Jurkat, Clone E6-1 (cell line): ENCODE measurements at regions not wholly inside any gene's neighbourhood (a gene's known extent, or its start where the extent isn't known, plus 50 kb on each side); places are given as distances from the start of the nearest gene placed in this dataset.
"Not testable (repeated sequence)": the region's sequence is repeated elsewhere in the genome, so short reads cannot be mapped to it uniquely, and the experiment has no call there.

Source experiments
- DNase-seq: peaks from one replicate; pipeline ENCODE4 v3.0.0-alpha.2; 2011; ENCODE audit warnings: low read depth, low spot score
- H3K4me3 ChIP-seq: 2 replicates; pipeline ENCODE4 v1.5.1; 2011; ENCODE audit warnings: mild to moderate bottlenecking, low read length, control low read depth, moderate library complexity

- no peak overlapping the region for H3K4me3 ChIP-seq
- no peak for DNase-seq
Measured at GRCh38 chr4:12393631-12394262, 965.1 kb upstream of the HS3ST1 start.

DNA sequence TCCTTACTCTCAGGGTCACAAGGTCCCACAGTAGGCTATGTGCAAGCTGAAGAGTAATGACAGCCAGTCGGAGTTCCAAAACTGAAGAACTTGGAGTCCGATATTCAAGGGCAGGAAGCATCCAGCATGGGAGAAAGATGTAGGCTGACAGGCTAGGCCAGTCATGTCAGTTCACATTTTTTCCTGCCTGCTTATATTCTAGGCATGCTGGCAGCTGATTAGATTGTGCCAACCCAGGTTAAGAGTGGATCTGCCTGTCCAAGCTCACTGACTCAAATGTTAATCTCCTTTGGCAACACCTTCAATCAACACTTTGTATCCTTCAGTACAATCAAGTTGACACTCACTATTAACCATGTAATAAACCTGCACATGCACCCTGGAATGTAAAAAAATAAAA is 960.9 kb upstream of the HS3ST1 start:
- DNase-seq: no peak
- H3K4me3 ChIP-seq: no peak overlapping the region

- no peak for DNase-seq
- H3K4me3 ChIP-seq: no peak overlapping the region
Measured at GRCh38 chr4:12382567-12382966, 953.9 kb upstream of the HS3ST1 start.

GRCh38 chr4:12379191-12379590 is 950.5 kb upstream of the HS3ST1 start:
- DNase-seq: no peak

GRCh38 chr4:12375805-12376204 is 947.1 kb upstream of the HS3ST1 start:
- no peak overlapping the region for H3K4me3 ChIP-seq
- no peak for DNase-seq

More at GRCh38 chr4:12379191-12379590, 950.5 kb upstream of the HS3ST1 start:
- H3K4me3 ChIP-seq: no peak overlapping the region

GRCh38 chr4:12365869-12366268 is 937.2 kb upstream of the HS3ST1 start:
- H3K4me3 ChIP-seq, DNase-seq: not testable (repeated sequence)

DNA sequence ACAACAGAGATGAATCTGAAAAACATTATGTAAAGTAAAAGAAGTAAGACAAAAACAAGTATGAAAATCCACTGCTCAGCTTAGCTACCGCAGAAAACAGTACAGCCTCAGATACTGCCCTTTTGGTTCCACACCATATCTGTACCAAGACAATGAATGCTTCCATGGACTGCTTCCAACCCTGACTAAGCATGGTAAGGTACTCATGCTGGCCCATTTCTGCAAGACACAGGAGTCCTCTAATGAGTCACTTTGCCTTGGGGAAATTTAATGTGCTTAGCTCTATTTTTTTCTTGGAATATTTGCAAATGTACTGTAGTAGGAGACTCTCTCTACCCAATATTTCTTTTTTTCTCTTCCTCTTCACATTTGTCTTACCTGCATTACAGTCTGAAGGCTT is 931.7 kb upstream of the HS3ST1 start:
- DNase-seq: no peak

GRCh38 chr4:12359420-12359819 is 930.7 kb upstream of the HS3ST1 start:
- H3K4me3 ChIP-seq: no peak overlapping the region
- DNase-seq: no peak

More for the DNA sequence above, 931.7 kb upstream of the HS3ST1 start:
- no peak overlapping the region for H3K4me3 ChIP-seq

DNA sequence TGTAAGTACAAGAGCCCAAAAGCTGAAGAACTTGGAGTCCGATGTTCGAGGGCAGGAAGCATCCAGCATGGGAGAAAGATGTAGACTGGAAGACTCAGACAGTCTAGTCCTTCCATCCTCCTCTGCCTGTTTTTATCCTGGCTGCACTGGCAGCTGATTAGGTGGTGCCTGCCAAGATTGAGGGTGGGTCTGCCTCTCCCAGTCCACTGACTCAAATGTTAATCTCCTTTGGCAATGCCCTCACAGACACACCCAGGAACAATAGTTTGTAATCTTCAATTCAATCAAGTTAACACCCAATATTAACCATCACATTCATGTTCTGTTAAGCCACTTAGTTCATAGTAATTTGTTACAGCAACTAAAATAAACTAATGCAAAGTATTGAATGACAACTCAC is 904.4 kb upstream of the HS3ST1 start:
- H3K4me3 ChIP-seq, DNase-seq: not testable (repeated sequence)

- H3K4me3 ChIP-seq: no peak overlapping the region
- DNase-seq: no peak
Measured at GRCh38 chr4:12324965-12325364, 896.3 kb upstream of the HS3ST1 start.

DNA sequence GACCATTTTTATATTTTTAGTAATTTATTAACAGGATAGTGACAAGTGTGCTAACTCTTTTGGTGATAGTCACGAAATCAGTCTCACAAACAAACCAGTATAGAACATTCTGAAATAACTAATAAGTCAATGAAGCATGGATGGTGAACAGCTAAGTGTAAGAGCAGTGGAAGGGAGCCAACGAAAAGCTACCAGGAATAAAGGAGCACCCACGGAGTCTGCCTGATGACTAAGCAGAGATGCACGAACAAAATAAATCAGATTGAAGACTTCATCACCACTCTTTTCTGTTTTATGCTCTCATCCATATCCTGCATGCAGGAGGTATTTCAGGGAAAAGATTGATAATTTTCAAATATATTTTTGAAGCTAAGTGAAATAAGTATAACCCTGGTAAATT is 891.1 kb upstream of the HS3ST1 start:
- no peak for DNase-seq
- H3K4me3 ChIP-seq: no peak overlapping the region

DNA sequence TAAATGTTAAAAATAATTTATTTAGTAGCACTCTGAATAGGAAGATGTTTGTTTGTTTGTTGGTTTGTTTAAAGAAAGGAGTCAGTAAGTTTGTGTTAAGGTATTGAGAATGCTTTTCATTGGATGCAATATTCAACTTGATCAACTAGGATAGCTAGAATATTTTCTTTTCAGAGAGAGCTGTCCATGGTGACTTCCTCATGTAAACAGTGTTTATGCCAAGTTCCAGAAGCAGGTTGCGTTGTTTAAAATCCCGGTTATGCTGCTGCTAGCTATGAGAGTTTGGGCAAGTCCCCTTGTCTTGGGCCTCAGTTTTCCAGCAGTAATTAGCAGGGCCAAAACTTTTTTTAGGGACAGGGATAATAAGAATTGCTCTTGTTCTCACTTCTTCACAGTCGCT is 876.2 kb upstream of the HS3ST1 start:
- no peak overlapping the region for H3K4me3 ChIP-seq

DNA sequence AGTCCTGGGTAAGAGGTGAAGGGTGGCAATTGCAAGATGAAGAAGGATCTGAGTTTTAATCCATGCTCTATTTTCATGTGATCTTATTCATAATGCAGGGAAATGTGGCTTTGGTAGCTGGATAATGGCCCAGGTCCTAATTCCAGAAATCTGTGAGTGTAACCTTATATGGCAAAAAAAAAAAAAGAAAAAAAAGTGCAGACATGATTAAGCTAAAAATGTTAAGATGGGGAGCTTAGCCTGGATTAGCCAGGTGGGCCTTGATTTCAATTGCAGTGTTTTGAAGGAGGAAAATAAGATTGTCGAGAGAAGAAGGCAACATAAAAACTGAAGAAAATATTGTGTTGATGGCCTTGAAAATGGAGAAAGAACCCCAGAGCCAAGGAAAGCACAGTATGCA is 867.7 kb upstream of the HS3ST1 start:
- H3K4me3 ChIP-seq: no peak overlapping the region
- no peak for DNase-seq

More for the DNA sequence above, 876.2 kb upstream of the HS3ST1 start:
- DNase-seq: no peak

- no peak overlapping the region for H3K4me3 ChIP-seq
- no peak for DNase-seq
Measured at GRCh38 chr4:12293906-12294525, 865.3 kb upstream of the HS3ST1 start.

GRCh38 chr4:12286351-12286750 is 857.7 kb upstream of the HS3ST1 start:
- DNase-seq: no peak
- no peak overlapping the region for H3K4me3 ChIP-seq

- no peak overlapping the region for H3K4me3 ChIP-seq
- no peak for DNase-seq
Measured at GRCh38 chr4:12270546-12270945, 841.9 kb upstream of the HS3ST1 start.

- no peak overlapping the region for H3K4me3 ChIP-seq
- DNase-seq: no peak
Measured at GRCh38 chr4:12265554-12265953, 836.9 kb upstream of the HS3ST1 start.

DNA sequence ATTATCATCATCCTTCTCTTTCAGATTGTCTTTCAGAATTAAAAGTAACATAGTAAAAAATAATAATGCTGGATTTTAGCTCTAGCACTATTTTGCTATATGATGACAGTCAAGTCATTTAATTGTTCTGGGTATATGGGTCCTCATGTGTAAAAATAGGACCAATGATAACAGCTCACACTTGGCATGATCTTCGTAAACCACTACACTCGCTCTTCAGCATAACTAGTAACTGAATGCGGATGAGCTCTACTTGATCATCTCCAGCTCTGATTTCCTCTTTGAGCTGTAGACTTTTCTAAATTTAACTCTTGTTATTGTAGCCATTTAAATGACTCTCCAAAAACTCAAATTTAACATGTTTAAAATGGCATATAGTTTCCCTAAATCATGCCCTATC is 831.8 kb upstream of the HS3ST1 start:
- no peak for DNase-seq
- no peak overlapping the region for H3K4me3 ChIP-seq

DNA sequence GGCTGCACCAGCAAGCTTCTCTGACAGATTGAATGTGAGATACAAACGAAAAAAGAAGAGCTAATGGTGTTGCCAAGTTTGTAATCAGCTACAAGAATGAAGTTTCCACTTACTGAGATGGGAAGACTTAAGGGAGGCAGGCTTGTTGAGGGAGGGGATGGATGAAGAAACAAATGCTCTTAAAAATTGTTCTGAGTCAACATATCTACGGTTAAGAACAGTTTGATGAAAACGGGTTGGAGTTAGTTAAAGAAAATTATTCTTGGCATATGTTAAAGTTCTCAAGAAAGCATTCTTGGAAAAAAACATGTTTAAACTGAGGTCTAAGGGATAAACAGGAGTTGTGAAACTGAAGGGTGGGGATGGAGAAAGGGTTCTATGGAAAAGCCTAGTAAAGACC is 816.3 kb upstream of the HS3ST1 start:
- no peak for DNase-seq
- no peak overlapping the region for H3K4me3 ChIP-seq

DNA sequence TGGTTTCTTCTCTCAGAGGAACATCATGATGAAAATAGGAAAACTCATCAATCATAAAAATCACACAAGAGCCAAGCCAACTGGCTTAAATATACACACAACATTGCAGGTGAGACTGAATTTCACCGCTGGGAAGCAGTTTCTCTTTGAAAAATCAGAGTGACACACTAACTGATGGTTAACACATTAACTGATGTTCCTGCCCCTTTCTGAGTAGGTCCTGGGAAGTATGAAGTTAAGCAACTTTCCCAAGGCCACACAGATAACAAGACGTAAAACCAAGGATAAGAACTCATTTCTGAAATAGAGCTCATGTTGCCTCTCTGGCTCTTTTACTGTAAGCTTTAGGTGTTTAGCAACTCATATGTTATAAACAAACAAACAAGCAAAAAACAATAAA is 813.7 kb upstream of the HS3ST1 start:
- DNase-seq: no peak
- no peak overlapping the region for H3K4me3 ChIP-seq
